Fibroblast of the aortic adventitia (primary cell): ENCODE measurements at regions not wholly inside any gene's neighbourhood (a gene's known extent, or its start where the extent isn't known, plus 50 kb on each side); places are given as distances from the start of the nearest gene placed in this dataset.
"Not testable (repeated sequence)": the region's sequence is repeated elsewhere in the genome, so short reads cannot be mapped to it uniquely, and the experiment has no call there.

Source experiments
- DNase-seq: peaks from one replicate; pipeline ENCODE4 v3.0.0-alpha.2; 2010; ENCODE audit warnings: low read depth
- H3K4me3 ChIP-seq: 2 replicates; pipeline ENCODE4 v1.5.1; 2011; ENCODE audit warnings: low read depth, mild to moderate bottlenecking, control low read depth, low read length, moderate library complexity
- CTCF ChIP-seq: IDR thresholded peaks from 2 replicates; pipeline ENCODE4 v1.5.1; 2011; ENCODE audit warnings: mild to moderate bottlenecking, low read length, control low read depth, inconsistent platforms; ENCODE audit not compliant: insufficient read depth

GRCh38 chr11:129538323-129538722 is 162.7 kb downstream of the BARX2 start:
- DNase-seq = no peak
- no peak for TF ChIP-seq CTCF
- H3K4me3 ChIP-seq = no peak overlapping the region

DNA sequence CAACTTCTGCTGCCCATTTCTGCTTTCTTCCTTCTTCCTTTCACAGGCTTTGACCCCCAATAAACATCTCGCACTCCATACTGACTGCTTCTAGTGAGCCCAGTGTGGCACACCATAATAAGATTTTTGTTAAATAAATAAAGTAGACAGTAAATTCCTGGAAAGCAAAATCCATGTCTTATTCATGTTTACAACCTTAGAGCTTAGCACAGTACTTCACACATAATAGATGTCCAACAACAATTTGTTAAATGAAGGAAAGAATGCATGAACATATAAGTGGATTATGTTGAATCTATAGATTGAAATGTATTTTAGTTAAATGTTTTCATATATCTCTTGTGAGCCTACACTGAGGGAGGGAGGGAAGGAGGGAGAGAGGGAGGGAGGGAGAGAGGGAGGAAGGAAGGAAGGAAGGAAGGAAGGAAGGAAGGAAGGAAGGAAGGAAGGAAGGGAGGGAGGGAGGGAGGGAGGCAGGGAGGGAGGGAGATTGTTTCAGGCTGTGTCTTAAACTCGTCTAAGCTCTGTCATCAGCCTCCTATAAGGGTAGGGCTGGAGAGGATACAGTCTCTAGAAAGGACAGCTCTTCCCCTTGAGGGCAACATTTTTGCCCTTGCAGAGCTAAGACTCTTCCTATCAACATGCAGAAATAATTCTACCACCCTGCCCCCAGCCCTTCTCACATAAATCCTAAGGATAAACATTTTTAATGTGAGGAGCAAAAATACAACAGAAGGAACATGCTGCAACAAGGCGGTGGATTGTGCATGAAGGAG is 168.1 kb downstream of the BARX2 start:
- no peak overlapping the region for H3K4me3 ChIP-seq
- no peak for TF ChIP-seq CTCF
- no peak for DNase-seq

DNA sequence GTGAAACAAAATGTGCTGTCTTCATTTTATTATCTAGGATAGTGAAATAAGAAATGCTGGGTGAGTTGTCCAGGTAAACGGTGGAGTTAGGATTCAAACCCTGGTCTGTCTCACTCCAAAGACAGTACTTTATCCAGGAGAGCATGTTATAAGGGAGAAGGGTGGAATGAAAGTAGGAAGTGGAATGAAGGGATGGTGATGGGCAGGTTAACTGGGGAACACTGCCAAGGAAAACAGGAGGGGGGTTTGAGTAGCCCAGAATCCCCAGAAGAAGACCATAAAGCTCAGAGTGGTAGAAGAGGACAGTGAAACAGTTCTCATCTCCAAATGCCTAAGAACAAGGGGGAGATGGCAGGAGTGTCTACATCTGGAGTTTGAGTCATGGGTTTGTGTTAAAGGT is 169.0 kb downstream of the BARX2 start:
- H3K4me3 ChIP-seq = no peak overlapping the region
- no peak for TF ChIP-seq CTCF
- DNase-seq = no peak

DNA sequence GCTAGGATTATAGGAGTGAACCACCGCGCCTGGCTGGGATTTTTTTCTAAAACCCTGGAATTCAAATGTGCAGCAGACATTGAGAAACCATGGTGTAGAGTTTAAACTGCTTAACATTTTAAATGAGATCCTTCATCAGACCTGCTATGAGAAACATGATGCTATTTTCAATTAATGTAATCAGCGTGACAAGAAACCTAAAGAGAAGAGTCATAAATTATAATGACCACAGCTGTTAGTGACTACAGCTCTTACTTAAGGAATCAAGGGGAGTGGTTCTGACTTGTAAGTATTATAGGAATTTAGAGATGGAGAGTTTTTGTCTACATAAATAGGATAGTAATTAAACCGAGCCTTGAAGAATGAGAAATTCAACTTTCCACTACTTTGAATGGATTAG is 170.6 kb downstream of the BARX2 start:
- no peak for DNase-seq
- TF ChIP-seq CTCF = no peak
- H3K4me3 ChIP-seq = no peak overlapping the region

DNA sequence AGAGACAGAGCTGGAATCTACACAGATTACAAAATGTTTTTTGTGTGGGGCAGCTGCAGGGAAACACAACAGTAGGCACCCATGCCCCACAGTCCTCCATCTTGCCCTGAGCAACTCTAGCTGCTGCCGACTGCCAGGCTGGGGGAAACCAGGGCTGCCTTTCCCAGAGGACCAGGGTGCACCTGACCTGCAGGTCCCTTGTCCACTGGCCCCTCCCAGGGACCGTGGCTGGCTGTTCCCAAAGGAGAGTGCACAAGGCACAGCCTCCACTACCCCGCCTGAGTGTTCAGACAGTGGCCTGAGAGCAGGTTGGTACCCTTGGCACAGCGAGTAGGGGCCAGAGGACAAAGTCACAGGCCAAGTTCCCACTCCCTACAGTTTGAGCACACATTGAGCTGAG is 181.8 kb downstream of the BARX2 start:
- H3K4me3 ChIP-seq = no peak overlapping the region
- DNase-seq = no peak
- no peak for TF ChIP-seq CTCF

- DNase-seq = no peak
- no peak for TF ChIP-seq CTCF
- H3K4me3 ChIP-seq = no peak overlapping the region
Observed at GRCh38 chr11:129569007-129569406, 193.4 kb downstream of the BARX2 start.

DNA sequence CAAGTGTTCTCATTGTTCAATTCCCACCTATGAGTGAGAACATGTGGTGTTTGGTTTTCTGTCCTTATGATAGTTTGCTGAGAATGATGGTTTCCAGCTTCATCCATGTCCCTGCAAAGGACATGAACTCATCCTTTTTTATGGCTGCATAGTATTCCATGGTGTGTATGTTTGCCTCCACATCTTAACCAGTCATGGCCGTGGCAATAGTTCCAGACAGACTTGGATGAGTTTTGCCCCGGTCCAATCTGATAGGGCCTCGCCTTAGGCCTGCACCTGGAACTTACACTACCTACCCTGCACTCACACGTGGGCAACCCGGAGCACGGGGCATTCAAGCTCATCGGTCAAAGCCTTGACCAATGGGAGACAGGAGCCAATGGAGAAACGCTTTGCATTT is 197.0 kb downstream of the BARX2 start:
- DNase-seq, H3K4me3 ChIP-seq: not testable (repeated sequence)
